ENCODE measurements at regions not wholly inside any gene's neighbourhood (a gene's known extent, or its start where the extent isn't known, plus 50 kb on each side); places are given as distances from the start of the nearest gene placed in this dataset.

DNA sequence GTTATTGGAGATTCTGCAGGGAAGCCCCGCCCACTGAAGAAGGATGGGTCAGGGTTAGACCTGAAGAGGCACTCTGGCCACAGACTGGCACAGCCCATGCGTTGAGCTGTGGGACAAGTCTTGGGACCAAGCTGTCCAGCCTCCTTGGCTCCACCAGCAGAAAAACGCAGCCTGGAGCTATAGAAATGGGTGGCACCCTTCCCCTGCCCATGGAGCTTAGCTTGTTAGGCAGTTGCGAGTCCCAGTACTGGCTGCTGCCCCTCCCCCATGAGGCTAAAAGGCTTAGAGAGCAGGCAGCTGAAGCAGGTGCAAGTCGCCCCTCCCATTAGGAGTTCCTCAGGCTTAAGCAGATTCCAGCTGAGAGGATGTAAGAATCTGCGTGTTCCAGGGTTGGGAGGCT, 1124.0 kb upstream of the TMEM132C start:
- TF ChIP-seq MYC (IDR thresholded peaks at IDR 0.05; ENCODE audit: low read depth, low read length) (no peak), POLR2A (IDR thresholded peaks at IDR 0.05; ENCODE audit: extremely low read depth, insufficient read length) (no peak)
